PC-9 (cell line): ENCODE measurements at regions not wholly inside any gene's neighbourhood (a gene's known extent, or its start where the extent isn't known, plus 50 kb on each side); places are given as distances from the start of the nearest gene placed in this dataset.

Experiments used
- BruUV-seq: library from RNA; stranded (reverse); fragments of 400-500 nt; replicated peaks from 2 replicates; lab custom pipeline; 2021; lab: Mats Ljungman, UMichigan
- CTCF ChIA-PET: fragments of 300-600 bp; sonication (Branson Sonifier 250); formaldehyde crosslinking; loops from one replicate; lab custom pipeline; 2022; ENCODE audit warnings: antibody characterized with exemption; lab: Charles Lee
- POLR2A ChIA-PET: fragments of 300-600 bp; sonication (Branson Sonifier 250); formaldehyde crosslinking; loops from one replicate; lab custom pipeline; 2022; ENCODE audit warnings: antibody characterized with exemption; ENCODE audit not compliant: unreplicated experiment; lab: Charles Lee
- DNase-seq, 2 experiments: peaks; one replicate each; pipeline versions ENCODE4 v3.0.0 to v3.0.0-alpha.2; 2015 to 2022; ENCODE audit warnings: mixed read lengths in 1 of 2
- H2AFZ ChIP-seq: fragments of 200-600 bp; sonication (generic); 2 replicates; pipeline ENCODE4 v1.8.1; 2017; ENCODE audit warnings: antibody characterized with exemption
- H3F3A ChIP-seq: fragments of 200-600 bp; sonication (generic); 2 replicates; pipeline ENCODE4 v1.8.1; 2017; ENCODE audit warnings: antibody characterized with exemption, mild to moderate bottlenecking, low read depth; ENCODE audit not compliant: insufficient read depth
- H3K27ac ChIP-seq: fragments of 200-600 bp; sonication (generic); 2 replicates; pipeline ENCODE4 v1.6.1; 2016; ENCODE audit warnings: mixed run types
- H3K27me3 ChIP-seq: fragments of 200-600 bp; sonication (generic); 2 replicates; pipeline ENCODE4 v1.6.1; 2016; ENCODE audit warnings: low read depth, mixed run types; ENCODE audit not compliant: insufficient read depth
- H3K36me3 ChIP-seq: fragments of 200-600 bp; sonication (generic); 2 replicates; pipeline ENCODE4 v1.6.1; 2016; ENCODE audit warnings: low read depth, mixed run types
- H3K4me1 ChIP-seq: fragments of 200-600 bp; sonication (generic); replicated peaks from 2 replicates; pipeline ENCODE4 v1.6.1; 2016; ENCODE audit warnings: mixed run types; ENCODE audit not compliant: insufficient read depth
- H3K4me2 ChIP-seq: fragments of 200-600 bp; sonication (generic); 2 replicates; pipeline ENCODE4 v1.6.1; 2017; ENCODE audit warnings: mixed run types
- H3K4me3 ChIP-seq: fragments of 200-600 bp; sonication (generic); 2 replicates; pipeline ENCODE4 v1.6.1; 2016; ENCODE audit warnings: mixed run types
- H3K79me2 ChIP-seq: fragments of 200-600 bp; sonication (generic); 2 replicates; pipeline ENCODE4 v1.6.1; 2017; ENCODE audit warnings: low read depth, mixed run types
- H3K9me2 ChIP-seq: fragments of 200-600 bp; sonication (generic); 2 replicates; pipeline ENCODE4 v1.8.1; 2017; ENCODE audit warnings: mild to moderate bottlenecking; ENCODE audit not compliant: insufficient read depth
- H3K9me3 ChIP-seq: fragments of 200-600 bp; sonication (generic); 2 replicates; pipeline ENCODE4 v1.8.1; 2016; ENCODE audit warnings: low read depth; ENCODE audit not compliant: insufficient read depth
- H4K20me1 ChIP-seq: fragments of 200-600 bp; sonication (generic); 2 replicates; pipeline ENCODE4 v1.8.1; 2017; ENCODE audit not compliant: insufficient read depth
- CTCF ChIP-seq: fragments of 200-600 bp; sonication (generic); conservative IDR thresholded peaks from 2 replicates; pipeline ENCODE4 v1.6.1; 2017; ENCODE audit warnings: mixed run types, antibody characterized with exemption, mild to moderate bottlenecking, moderate library complexity
- EZH2 ChIP-seq: fragments of 200-600 bp; sonication (generic); IDR thresholded peaks from 2 replicates; pipeline ENCODE4 v1.8.0; 2017; ENCODE audit warnings: antibody characterized with exemption, low read depth
- intact Hi-C: fragments of 100-400 bp; cut with micrococcal nuclease; formaldehyde crosslinking; loops from one replicate; pipeline ENCODE4 v1.10.0; 2022; ENCODE audit not compliant: unreplicated experiment

GRCh38 chr1:80003250-80003649, 996.7 kb upstream of the ADGRL4 start:
- CTCF ChIA-PET, result no interaction called here

GRCh38 chr1:79988401-79988800, 981.9 kb upstream of the ADGRL4 start:
- Histone ChIP-seq H4K20me1 (no peaks in the 10 kb centered on the region), H3K9me3 (no peaks in the 10 kb centered on the region), H3K4me1 (no peaks in the 10 kb centered on the region), H3K79me2 (no peaks in the 10 kb centered on the region), H3F3A (no peaks in the 10 kb centered on the region), H2AFZ (no peak overlapping the region), H3K27ac (no peak overlapping the region), H3K9me2 (no peaks in the 10 kb centered on the region; the same call in 1 of the 2 replicates), H3K36me3 (no peaks in the 10 kb centered on the region), H3K27me3 (no peaks in the 10 kb centered on the region), H3K4me3 (no peak overlapping the region), H3K4me2 (no peak overlapping the region)
- ChIA-PET POLR2A (no interaction called here), CTCF (no interaction called here)
- no TSS peak for BruUV-seq
- intact Hi-C loops, result no loop called here
- DNase-seq, result no peak
- no peak for TF ChIP-seq CTCF
- no peak for TF ChIP-seq EZH2

More at GRCh38 chr1:80003250-80003649, 996.7 kb upstream of the ADGRL4 start:
- Histone ChIP-seq H3K27ac (no peak overlapping the region), H3K36me3 (no peaks in the 10 kb centered on the region), H3K4me2 (no peak overlapping the region), H3K27me3 (no peaks in the 10 kb centered on the region), H3K9me2 (no peaks in the 10 kb centered on the region; the same call in none of the 2 replicates), H4K20me1 (no peaks in the 10 kb centered on the region), H3K79me2 (no peaks in the 10 kb centered on the region), H3K9me3 (no peaks in the 10 kb centered on the region), H2AFZ (no peak overlapping the region), H3F3A (no peaks in the 10 kb centered on the region), H3K4me1 (no peaks in the 10 kb centered on the region), H3K4me3 (no peak overlapping the region)
- intact Hi-C loops, result no loop called here
- DNase-seq, result no peak
- POLR2A ChIA-PET, result no interaction called here
- no TSS peak for BruUV-seq
- TF ChIP-seq EZH2 (no peak), CTCF (no peak)

- intact Hi-C loops, result no loop called here
- H3K79me2 ChIP-seq, result no peaks in the 10 kb centered on the region
- H3K36me3 ChIP-seq, result no peaks in the 10 kb centered on the region
- no peaks in the 10 kb centered on the region for H3K9me3 ChIP-seq
- no peak overlapping the region for H3K4me2 ChIP-seq
- no peaks in the 10 kb centered on the region for H4K20me1 ChIP-seq
- no peaks in the 10 kb centered on the region for H3K4me1 ChIP-seq
- no peaks in the 10 kb centered on the region for H3F3A ChIP-seq
- no peaks in the 10 kb centered on the region for H3K27me3 ChIP-seq
- H3K27ac ChIP-seq, result no peak overlapping the region
- CTCF ChIA-PET, result no interaction called here
- no peaks in the 10 kb centered on the region for H3K9me2 ChIP-seq
- peak overlapping the region; percentile 28; the same call in 1 of the 2 replicates for H2AFZ ChIP-seq
- BruUV-seq, result no TSS peak
- no peak for DNase-seq
- TF ChIP-seq EZH2 (no peak), CTCF (no peak)
- no peak overlapping the region for H3K4me3 ChIP-seq
- POLR2A ChIA-PET, result no interaction called here
Observed at GRCh38 chr1:79982211-79982610, 975.7 kb upstream of the ADGRL4 start.
